ENCODE measurements at regions not wholly inside any gene's neighbourhood (a gene's known extent, or its start where the extent isn't known, plus 50 kb on each side); places are given as distances from the start of the nearest gene placed in this dataset.

DNA sequence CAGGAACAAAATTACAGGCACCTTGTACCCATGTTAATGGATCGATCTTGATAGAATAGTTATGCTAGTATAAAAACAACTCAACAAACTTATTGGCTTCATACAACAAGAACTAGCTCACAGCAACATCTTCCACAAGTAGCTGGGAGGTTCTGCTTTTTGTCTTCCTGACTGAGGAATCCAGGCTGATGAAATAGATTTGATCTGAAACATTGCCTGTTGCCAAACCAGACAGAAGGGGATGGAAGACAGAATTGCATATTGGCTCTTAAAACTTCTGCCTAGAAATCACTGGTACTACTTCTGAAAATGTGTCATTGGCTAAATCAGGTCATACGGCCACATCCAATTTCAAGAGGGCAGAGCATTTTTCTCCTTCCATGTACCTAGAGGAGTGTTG is 267.3 kb downstream of the RFC3 start:
- TF ChIP-seq, protein P1, sequence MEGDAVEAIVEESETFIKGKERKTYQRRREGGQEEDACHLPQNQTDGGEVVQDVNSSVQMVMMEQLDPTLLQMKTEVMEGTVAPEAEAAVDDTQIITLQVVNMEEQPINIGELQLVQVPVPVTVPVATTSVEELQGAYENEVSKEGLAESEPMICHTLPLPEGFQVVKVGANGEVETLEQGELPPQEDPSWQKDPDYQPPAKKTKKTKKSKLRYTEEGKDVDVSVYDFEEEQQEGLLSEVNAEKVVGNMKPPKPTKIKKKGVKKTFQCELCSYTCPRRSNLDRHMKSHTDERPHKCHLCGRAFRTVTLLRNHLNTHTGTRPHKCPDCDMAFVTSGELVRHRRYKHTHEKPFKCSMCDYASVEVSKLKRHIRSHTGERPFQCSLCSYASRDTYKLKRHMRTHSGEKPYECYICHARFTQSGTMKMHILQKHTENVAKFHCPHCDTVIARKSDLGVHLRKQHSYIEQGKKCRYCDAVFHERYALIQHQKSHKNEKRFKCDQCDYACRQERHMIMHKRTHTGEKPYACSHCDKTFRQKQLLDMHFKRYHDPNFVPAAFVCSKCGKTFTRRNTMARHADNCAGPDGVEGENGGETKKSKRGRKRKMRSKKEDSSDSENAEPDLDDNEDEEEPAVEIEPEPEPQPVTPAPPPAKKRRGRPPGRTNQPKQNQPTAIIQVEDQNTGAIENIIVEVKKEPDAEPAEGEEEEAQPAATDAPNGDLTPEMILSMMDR (IDR thresholded peaks at IDR 0.05; ENCODE audit: low read depth, low read length): no peak
- no peak for TF ChIP-seq EZH2phosphoT487 (IDR thresholded peaks at IDR 0.05; ENCODE audit: low read depth)

Measured in OCI-LY3 (cell line).